KMS-11 (cell line): ENCODE measurements at regions not wholly inside any gene's neighbourhood (a gene's known extent, or its start where the extent isn't known, plus 50 kb on each side); places are given as distances from the start of the nearest gene placed in this dataset.
"Not testable (repeated sequence)": the region's sequence is repeated elsewhere in the genome, so short reads cannot be mapped to it uniquely, and the experiment has no call there.

Experiments
- H2AFZ ChIP-seq: fragments of 200-600 bp; sonication (generic); 2 replicates; pipeline ENCODE4 v1.6.1; 2016; ENCODE audit warnings: antibody characterized with exemption, mixed run types, low read depth
- H3K27ac ChIP-seq: fragments of 200-600 bp; sonication (generic); 2 replicates; pipeline ENCODE4 v1.6.1; 2016; ENCODE audit warnings: mild to moderate bottlenecking, mixed run types
- H3K27me3 ChIP-seq: fragments of 200-600 bp; sonication (generic); 2 replicates; pipeline ENCODE4 v1.6.1; 2017; ENCODE audit warnings: mild to moderate bottlenecking, low read depth, mixed run types, moderate library complexity; ENCODE audit not compliant: insufficient read depth
- H3K36me3 ChIP-seq: fragments of 200-600 bp; sonication (generic); 2 replicates; pipeline ENCODE4 v1.6.1; 2017; ENCODE audit warnings: mild to moderate bottlenecking, mixed run types; ENCODE audit not compliant: insufficient read depth
- H3K4me1 ChIP-seq: fragments of 200-600 bp; sonication (generic); 2 replicates; pipeline ENCODE4 v1.6.1; 2016; ENCODE audit warnings: mild to moderate bottlenecking, low read depth, mixed run types; ENCODE audit not compliant: poor library complexity, severe bottlenecking
- H3K4me2 ChIP-seq: fragments of 200-600 bp; sonication (generic); 2 replicates; pipeline ENCODE4 v1.7.0; 2016; ENCODE audit warnings: mild to moderate bottlenecking, mixed run types
- H3K4me3 ChIP-seq: fragments of 200-600 bp; sonication (generic); IDR thresholded peaks from 2 replicates; pipeline ENCODE4 v1.6.1; 2017; ENCODE audit warnings: low read depth, low read length, mixed read lengths; ENCODE audit not compliant: insufficient read depth
- H3K79me2 ChIP-seq: fragments of 200-600 bp; sonication (generic); 2 replicates; pipeline ENCODE4 v1.6.1; 2016; ENCODE audit warnings: low read depth, mixed run types; ENCODE audit not compliant: insufficient read depth
- H3K9ac ChIP-seq: fragments of 200-600 bp; sonication (generic); 2 replicates; pipeline ENCODE4 v1.6.1; 2016; ENCODE audit warnings: mild to moderate bottlenecking, mixed run types
- H4K20me1 ChIP-seq: fragments of 200-600 bp; sonication (generic); 2 replicates; pipeline ENCODE4 v1.6.1; 2016; ENCODE audit warnings: mild to moderate bottlenecking, mixed run types; ENCODE audit not compliant: insufficient read depth
- CTCF ChIP-seq: fragments of 200-600 bp; sonication (generic); conservative IDR thresholded peaks from 2 replicates; pipeline ENCODE4 v1.6.1; 2017; ENCODE audit warnings: low read depth, mild to moderate bottlenecking, antibody characterized with exemption, low read length, moderate library complexity, mixed read lengths

GRCh38 chr15:62907275-62907674, 135.3 kb upstream of the TPM1 start:
- Histone ChIP-seq H3K36me3 (no peaks in the 10 kb centered on the region), H3K4me1 (no peaks in the 10 kb centered on the region), H3K79me2 (no peaks in the 10 kb centered on the region), H4K20me1 (no peaks in the 10 kb centered on the region), H3K9ac (no peak overlapping the region), H2AFZ (no peak overlapping the region), H3K4me3 (no peak overlapping the region), H3K27ac (no peak overlapping the region), H3K4me2 (no peak overlapping the region), H3K27me3 (no peaks in the 10 kb centered on the region)
- TF ChIP-seq CTCF: no peak

- H3K9ac ChIP-seq, H3K27ac ChIP-seq, H3K79me2 ChIP-seq, H4K20me1 ChIP-seq, H3K4me3 ChIP-seq, H2AFZ ChIP-seq, H3K4me1 ChIP-seq, H3K27me3 ChIP-seq, H3K36me3 ChIP-seq, H3K4me2 ChIP-seq: not testable (repeated sequence)
These were observed 134.2 kb upstream of the TPM1 start for GRCh38 chr15:62908341-62908740.

- no peak overlapping the region for H2AFZ ChIP-seq
- H3K4me3 ChIP-seq: no peak overlapping the region
- no peak for TF ChIP-seq CTCF
- H4K20me1 ChIP-seq: no peaks in the 10 kb centered on the region
- no peaks in the 10 kb centered on the region for H3K27me3 ChIP-seq
- H3K27ac ChIP-seq: no peak overlapping the region
- no peak overlapping the region for H3K9ac ChIP-seq
- H3K4me1 ChIP-seq: no peaks in the 10 kb centered on the region
- no peak overlapping the region for H3K4me2 ChIP-seq
- H3K79me2 ChIP-seq: no peaks in the 10 kb centered on the region
- no peaks in the 10 kb centered on the region for H3K36me3 ChIP-seq
These were observed 133.3 kb upstream of the TPM1 start for GRCh38 chr15:62909257-62909656.

- Histone ChIP-seq H3K27me3 (no peaks in the 10 kb centered on the region), H3K9ac (no peak overlapping the region), H3K4me3 (no peak overlapping the region), H3K79me2 (no peaks in the 10 kb centered on the region), H2AFZ (no peak overlapping the region), H4K20me1 (no peaks in the 10 kb centered on the region), H3K4me1 (no peaks in the 10 kb centered on the region), H3K4me2 (no peak overlapping the region), H3K36me3 (no peaks in the 10 kb centered on the region), H3K27ac (no peak overlapping the region)
- TF ChIP-seq CTCF: no peak
These were observed 130.3 kb upstream of the TPM1 start for GRCh38 chr15:62912282-62912681.

GRCh38 chr15:62912808-62913207, 129.7 kb upstream of the TPM1 start:
- no peak overlapping the region for H3K4me2 ChIP-seq
- H4K20me1 ChIP-seq: no peaks in the 10 kb centered on the region
- no peaks in the 10 kb centered on the region for H3K27me3 ChIP-seq
- no peak overlapping the region for H3K4me3 ChIP-seq
- no peak for TF ChIP-seq CTCF
- no peak overlapping the region for H2AFZ ChIP-seq
- no peak overlapping the region for H3K27ac ChIP-seq
- H3K4me1 ChIP-seq: no peaks in the 10 kb centered on the region
- H3K9ac ChIP-seq: no peak overlapping the region
- H3K36me3 ChIP-seq: no peaks in the 10 kb centered on the region
- no peaks in the 10 kb centered on the region for H3K79me2 ChIP-seq
